GM12878 (cell line): ENCODE measurements at regions not wholly inside any gene's neighbourhood (a gene's known extent, or its start where the extent isn't known, plus 50 kb on each side); places are given as distances from the start of the nearest gene placed in this dataset.

Source experiments
- ATAC-seq: fragments of 200-7000 bp; cut with Tn5 transposase; 3 replicates; pipeline ENCODE4 v1.9.1; 2020; ENCODE audit warnings: mild to moderate bottlenecking, moderate library complexity
- BruUV-seq: library from RNA; stranded (reverse); fragments of 400-500 nt; replicated peaks from 2 replicates; lab custom pipeline; 2021; lab: Mats Ljungman, UMichigan
- CTCF ChIA-PET: fragments of 300-600 bp; sonication (Branson Sonifier 250); formaldehyde crosslinking; extraction: SDS; loops from one replicate; lab custom pipeline; 2021; ENCODE audit warnings: inconsistent platforms; lab: Yijun Ruan, JAX
- POLR2A ChIA-PET: fragments of 350-600 bp; formaldehyde crosslinking; extraction: SDS; loops from one replicate; lab custom pipeline; 2021; ENCODE audit warnings: inconsistent platforms; lab: Charles Lee
- RAD21 ChIA-PET: fragments of 300-600 bp; sonication (Branson Sonifier 250); formaldehyde crosslinking; loops from one replicate; lab custom pipeline; 2023; ENCODE audit warnings: antibody characterized with exemption; ENCODE audit not compliant: unreplicated experiment; lab: Charles Lee
- SMC1A ChIA-PET: fragments of 300-600 bp; sonication (Branson Sonifier 250); formaldehyde crosslinking; loops from one replicate; lab custom pipeline; 2023; ENCODE audit not compliant: unreplicated experiment, uncharacterized antibody; lab: Charles Lee
- DNase-seq: peaks from one replicate; pipeline ENCODE4 v3.0.0-alpha.2; 2011; ENCODE audit warnings: low read depth, low spot score
- FAIRE-seq: peaks from 3 replicates; lab custom pipeline; 2011; peaks lifted over from hg19 to GRCh38; lab: Jason Lieb, UNC
- H2AFZ ChIP-seq: 2 replicates; pipeline ENCODE4 v1.6.0; 2011; ENCODE audit warnings: low read depth, low read length, control low read depth; ENCODE audit not compliant: control insufficient read depth
- H3K27ac ChIP-seq: 2 replicates; pipeline ENCODE4 v1.5.1; 2011; ENCODE audit warnings: control low read depth; ENCODE audit not compliant: control insufficient read depth, insufficient read depth
- H3K27me3 ChIP-seq, 2 experiments: replicated peaks in 1 of 2; 2 replicates each; pipeline versions ENCODE4 v1.6.0 to v1.6.1; 2011; ENCODE audit warnings: low read length in 1 of 2; ENCODE audit not compliant: control insufficient read depth in 2 of 2, insufficient read depth in 2 of 2
- H3K36me3 ChIP-seq, 2 experiments: 2 replicates each; pipeline ENCODE4 v1.5.1; 2011; ENCODE audit warnings: low read length in 1 of 2; ENCODE audit not compliant: control insufficient read depth in 2 of 2, insufficient read depth in 2 of 2
- H3K4me1 ChIP-seq: 2 replicates; pipeline ENCODE4 v1.6.1; 2011; ENCODE audit warnings: mild to moderate bottlenecking, low read length, moderate library complexity, mixed read lengths; ENCODE audit not compliant: control insufficient read depth, insufficient read depth
- H3K4me2 ChIP-seq: 2 replicates; pipeline ENCODE4 v1.6.0; 2011; ENCODE audit warnings: control low read depth; ENCODE audit not compliant: control insufficient read depth, insufficient read depth
- H3K4me3 ChIP-seq: fragments of 200-600 bp; sonication (generic); 2 replicates; pipeline ENCODE4 v1.5.1; 2016
- H3K79me2 ChIP-seq: 2 replicates; pipeline ENCODE4 v1.6.0; 2011; ENCODE audit warnings: low read length; ENCODE audit not compliant: control insufficient read depth, insufficient read depth
- H3K9ac ChIP-seq: 2 replicates; pipeline ENCODE4 v1.8.0; 2011; ENCODE audit warnings: low read length, control low read depth, mixed read lengths; ENCODE audit not compliant: control insufficient read depth, insufficient read depth
- H3K9me3 ChIP-seq: replicated peaks from 3 replicates; pipeline ENCODE4 v1.5.1; 2011; ENCODE audit warnings: mild to moderate bottlenecking, low read length; ENCODE audit not compliant: control insufficient read depth, insufficient read depth
- H4K20me1 ChIP-seq: 2 replicates; pipeline ENCODE4 v1.6.0; 2011; ENCODE audit not compliant: control insufficient read depth, insufficient read depth
- EED ChIP-seq: sonication (generic); IDR thresholded peaks from 2 replicates; pipeline ENCODE4 v1.6.1; 2016; ENCODE audit warnings: antibody characterized with exemption, low read depth
- IKZF1 ChIP-seq: fragments of 450-650 bp; conservative IDR thresholded peaks from 2 replicates; pipeline ENCODE4 v1.6.1; 2017; ENCODE audit warnings: antibody characterized with exemption, mild to moderate bottlenecking
- JUNB ChIP-seq: IDR thresholded peaks from 2 replicates; pipeline ENCODE4 v1.6.1; 2016; ENCODE audit warnings: antibody characterized with exemption, mild to moderate bottlenecking
- MAX ChIP-seq: IDR thresholded peaks from 2 replicates; pipeline ENCODE4 v1.6.1; 2012; ENCODE audit warnings: low read depth, low read length, improper control_type of control experiment
- MYB ChIP-seq: fragments of 150-350 bp; IDR thresholded peaks from 2 replicates; pipeline ENCODE4 v1.6.1; 2014; ENCODE audit warnings: mild to moderate bottlenecking, low read depth, low read length, borderline replicate concordance
- POU2F2 ChIP-seq: IDR thresholded peaks from 3 replicates; pipeline ENCODE4 v1.6.1; 2011; ENCODE audit warnings: low read depth, mild to moderate bottlenecking, low read length, borderline replicate concordance
- SRF ChIP-seq, 2 experiments: IDR thresholded peaks; 2 replicates each; pipeline ENCODE4 v1.6.1; 2011; ENCODE audit warnings: low read depth in 2 of 2, low read length in 2 of 2, mild to moderate bottlenecking in 1 of 2, moderate library complexity in 1 of 2
- TBL1XR1 ChIP-seq: IDR thresholded peaks from 2 replicates; pipeline ENCODE4 v1.6.1; 2012; ENCODE audit warnings: low read depth, low read length, improper control_type of control experiment
- ZNF24 ChIP-seq: fragments of 450-650 bp; IDR thresholded peaks from 2 replicates; pipeline ENCODE4 v1.6.1; 2017; ENCODE audit warnings: antibody characterized with exemption, mild to moderate bottlenecking
- WGBS: methylation state at CpG from one replicate; pipeline ENCODE4 v1.1.6; 2016; ENCODE audit warnings: low lambda C conversion rate; ENCODE audit not compliant: insufficient replicate concordance, insufficient coverage; ENCODE audit errors: missing lambda C conversion rate; 5-methylcytosine and 5-hydroxymethylcytosine counted together
- in situ Hi-C: fragments of 300-500 bp; cut with MboI; formaldehyde crosslinking; loops from 9 replicates; pipeline ENCODE4 v1.14.3; 2018; ENCODE audit warnings: mixed read lengths
- intact Hi-C: fragments of 100-400 bp; cut with micrococcal nuclease; formaldehyde crosslinking; loops from one replicate; pipeline ENCODE4 v1.14.2; 2022; ENCODE audit not compliant: unreplicated experiment

- no peak overlapping the region for H3K27ac ChIP-seq
- ChIA-PET SMC1A (no interaction called here), RAD21 (no interaction called here), CTCF (no interaction called here), POLR2A (no interaction called here)
- no peaks in the 10 kb centered on the region for H3K4me1 ChIP-seq
- TF ChIP-seq EED (no peak), TBL1XR1 (no peak)
- H3K9ac ChIP-seq = no peak overlapping the region
- no peaks in the 10 kb centered on the region for H3K9me3 ChIP-seq
- no peaks in the 10 kb centered on the region for H3K36me3 ChIP-seq
- H4K20me1 ChIP-seq = no peaks in the 10 kb centered on the region
- intact Hi-C loops = no loop called here
- ATAC-seq (no peak), DNase-seq (no peak), FAIRE-seq (no peak)
- WGBS = 41% methylated on average over 5 of the region's 5 CpGs
- no peaks in the 10 kb centered on the region; a peak in 1 of 4 replicates for H3K27me3 ChIP-seq
- no peak overlapping the region for H2AFZ ChIP-seq
- no peak overlapping the region for H3K4me2 ChIP-seq
- no TSS peak for BruUV-seq
- H3K79me2 ChIP-seq = no peaks in the 10 kb centered on the region
- H3K4me3 ChIP-seq = no peak overlapping the region
- in situ Hi-C loops = no loop called here
Measured at GRCh38 chr10:15457382-15457781, 86.3 kb upstream of the FAM171A1 start.

GRCh38 chr10:15455456-15455855 lies 84.4 kb upstream of the FAM171A1 start:
- Histone ChIP-seq H3K27me3 (no peaks in the 10 kb centered on the region), H3K36me3 (no peaks in the 10 kb centered on the region), H3K79me2 (no peaks in the 10 kb centered on the region), H2AFZ (no peak overlapping the region), H3K4me1 (no peaks in the 10 kb centered on the region), H4K20me1 (no peaks in the 10 kb centered on the region), H3K9ac (no peak overlapping the region), H3K27ac (no peak overlapping the region), H3K9me3 (no peaks in the 10 kb centered on the region), H3K4me2 (no peak overlapping the region), H3K4me3 (no peak overlapping the region)
- TF ChIP-seq SRF (IDR thresholded peaks at IDR 0.05; ENCODE audit: low read depth in 2 of 2, low read length in 2 of 2) (no peak), JUNB (no peak), POU2F2 (no peak), ZNF24 (no peak), MYB (no peak), MAX (no peak), IKZF1 (no peak)
- POLR2A ChIA-PET = no interaction called here
- CTCF ChIA-PET = no interaction called here
- DNase-seq (no peak), ATAC-seq (no peak), FAIRE-seq (no peak)
- intact Hi-C loops (no loop called here), in situ Hi-C loops (no loop called here)
- SMC1A ChIA-PET = no interaction called here
- RAD21 ChIA-PET = no interaction called here
- BruUV-seq = no TSS peak
